ENCODE measurements at regions not wholly inside any gene's neighbourhood (a gene's known extent, or its start where the extent isn't known, plus 50 kb on each side); places are given as distances from the start of the nearest gene placed in this dataset.
"Not testable (repeated sequence)": the region's sequence is repeated elsewhere in the genome, so short reads cannot be mapped to it uniquely, and the experiment has no call there.

- TF ChIP-seq CTCF (IDR thresholded peaks at IDR 0.05) (no peak), ZFX (IDR thresholded peaks at IDR 0.05; ENCODE audit: borderline replicate concordance) (no peak)
- no peak overlapping the region for H3K27ac ChIP-seq
These were observed 605.1 kb downstream of the PSAT1 start for GRCh38 chr9:78902051-78902450.

DNA sequence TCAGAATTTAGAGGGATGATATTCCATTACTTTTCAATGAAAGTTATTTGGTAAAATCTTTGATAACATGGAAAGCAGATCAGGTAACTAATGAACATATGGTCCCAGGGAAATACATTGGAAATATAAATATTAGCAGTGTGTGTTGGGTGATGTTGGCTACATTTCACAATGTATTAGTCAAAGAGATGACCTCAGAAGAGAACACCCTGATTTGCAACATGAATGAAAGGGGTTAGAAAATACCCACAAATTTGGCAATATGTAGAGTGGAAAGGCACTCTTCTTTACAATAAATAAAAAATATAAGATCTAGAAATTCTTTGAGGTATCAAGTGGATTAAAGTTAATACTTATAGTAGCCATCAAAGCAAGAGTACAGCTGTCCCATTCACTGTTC is 606.7 kb downstream of the PSAT1 start:
- TF ChIP-seq ZFX (IDR thresholded peaks at IDR 0.05; ENCODE audit: borderline replicate concordance) (no peak), CTCF (IDR thresholded peaks at IDR 0.05) (no peak)
- H3K27ac ChIP-seq = no peak overlapping the region

DNA sequence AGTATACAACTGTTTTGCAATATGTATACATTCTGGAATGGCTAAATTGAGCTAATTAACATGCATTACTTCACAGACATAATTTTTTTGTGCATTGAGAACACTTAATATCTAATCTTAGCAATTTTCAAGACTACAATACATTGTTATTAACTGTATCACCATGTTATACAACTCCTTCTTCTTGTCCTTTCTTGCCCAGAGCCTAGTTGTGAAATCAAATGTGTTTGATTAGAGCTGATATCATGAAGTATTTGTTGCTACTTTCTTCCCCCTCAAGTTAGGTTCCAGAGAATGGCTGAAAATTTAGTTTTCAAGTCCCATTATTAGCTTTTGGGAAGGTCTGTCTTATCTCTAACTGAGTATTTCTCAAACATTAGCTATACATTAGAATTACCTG is 607.8 kb downstream of the PSAT1 start:
- no peak overlapping the region for H3K27ac ChIP-seq
- TF ChIP-seq ZFX (IDR thresholded peaks at IDR 0.05; ENCODE audit: borderline replicate concordance) (no peak), CTCF (IDR thresholded peaks at IDR 0.05) (no peak)

DNA sequence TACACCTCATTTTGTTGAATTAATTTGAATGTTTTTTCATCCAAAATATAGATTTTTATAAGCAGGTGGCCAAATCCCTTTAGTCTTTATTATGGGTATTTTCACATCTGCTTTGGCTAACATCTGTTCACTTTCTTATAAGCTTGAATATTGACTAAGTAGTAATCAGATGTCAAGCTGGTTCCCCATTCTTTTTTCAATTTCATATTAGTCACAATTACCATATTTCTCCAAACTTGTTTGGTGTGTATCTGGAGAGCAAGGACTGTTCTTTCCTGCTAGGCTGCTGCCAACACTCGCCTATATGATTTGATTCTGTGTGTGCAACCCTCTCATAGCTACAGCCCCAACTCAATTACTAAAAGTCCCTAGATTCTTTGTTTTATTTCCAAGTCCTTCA is 608.5 kb downstream of the PSAT1 start:
- H3K27ac ChIP-seq = no peak overlapping the region
- TF ChIP-seq ZFX (IDR thresholded peaks at IDR 0.05; ENCODE audit: borderline replicate concordance) = no peak
- no peak for TF ChIP-seq CTCF (IDR thresholded peaks at IDR 0.05)

DNA sequence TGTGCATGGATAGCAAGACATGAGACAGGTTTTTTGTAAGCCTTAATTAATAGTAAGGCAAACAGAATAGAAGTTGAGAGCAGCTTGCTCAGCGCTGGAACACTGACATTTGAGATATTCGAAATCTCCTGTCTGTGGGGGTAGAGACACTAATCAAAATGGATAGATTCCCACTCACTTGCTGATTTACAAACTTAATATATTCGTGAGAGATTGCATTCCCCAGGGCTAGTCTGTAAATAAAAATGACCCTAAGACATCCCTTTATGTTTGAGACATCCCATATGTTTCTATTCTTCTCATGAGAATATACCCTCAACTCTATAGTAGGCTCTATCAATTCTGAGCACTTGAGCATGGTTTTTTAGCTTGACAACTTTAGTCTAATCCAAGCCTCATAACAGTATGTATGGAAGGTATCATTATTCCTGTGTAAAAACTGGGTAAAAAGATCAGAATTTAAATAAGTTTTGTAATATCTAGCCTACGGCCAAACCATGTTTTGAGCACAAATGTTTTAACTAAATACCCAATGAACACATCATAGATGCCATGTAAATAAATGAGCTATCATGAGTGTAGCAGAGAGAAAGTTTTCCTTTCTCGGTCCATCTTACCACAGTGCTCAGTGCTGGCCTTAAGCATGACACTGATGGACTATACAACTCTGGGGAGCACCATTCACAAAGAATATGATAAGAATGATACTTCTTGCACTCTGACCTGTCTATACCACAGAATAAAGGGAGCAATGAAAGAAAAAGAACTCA is 609.2 kb downstream of the PSAT1 start:
- H3K27ac ChIP-seq = no peak overlapping the region
- no peak for TF ChIP-seq CTCF (IDR thresholded peaks at IDR 0.05)
- no peak for TF ChIP-seq ZFX (IDR thresholded peaks at IDR 0.05; ENCODE audit: borderline replicate concordance)

- H3K27ac ChIP-seq = no peak overlapping the region
- TF ChIP-seq ZFX (IDR thresholded peaks at IDR 0.05; ENCODE audit: borderline replicate concordance) = no peak
- TF ChIP-seq CTCF (IDR thresholded peaks at IDR 0.05) = no peak
These were observed 612.6 kb downstream of the PSAT1 start for GRCh38 chr9:78909566-78909965.

DNA sequence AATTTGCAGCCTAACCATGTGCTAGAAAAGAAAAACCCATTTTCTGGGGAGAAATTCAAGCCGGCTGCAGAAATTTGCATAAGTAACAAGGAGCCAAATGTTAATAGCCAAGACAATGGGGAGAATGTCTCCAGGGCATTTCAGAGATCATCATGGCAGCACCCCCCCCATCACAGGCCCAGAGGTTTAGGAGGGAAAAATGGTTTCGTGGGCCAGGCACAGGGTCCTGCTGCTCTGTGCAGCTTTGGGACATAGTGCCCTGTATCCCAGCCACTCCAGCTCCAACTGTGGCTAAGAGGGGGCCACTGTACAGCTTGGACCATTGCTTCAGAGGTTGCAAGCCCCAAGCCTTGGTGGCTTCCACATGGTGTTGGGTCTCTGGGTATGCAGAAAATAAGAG is 620.0 kb downstream of the PSAT1 start:
- H3K27ac ChIP-seq = not testable (repeated sequence)

GRCh38 chr9:78918976-78919375 is 622.1 kb downstream of the PSAT1 start:
- TF ChIP-seq ZFX (IDR thresholded peaks at IDR 0.05; ENCODE audit: borderline replicate concordance) = no peak
- TF ChIP-seq CTCF (IDR thresholded peaks at IDR 0.05) = no peak
- no peak overlapping the region for H3K27ac ChIP-seq

Measured in 22Rv1 (cell line).